ENCODE measurements at regions not wholly inside any gene's neighbourhood (a gene's known extent, or its start where the extent isn't known, plus 50 kb on each side); places are given as distances from the start of the nearest gene placed in this dataset.

DNA sequence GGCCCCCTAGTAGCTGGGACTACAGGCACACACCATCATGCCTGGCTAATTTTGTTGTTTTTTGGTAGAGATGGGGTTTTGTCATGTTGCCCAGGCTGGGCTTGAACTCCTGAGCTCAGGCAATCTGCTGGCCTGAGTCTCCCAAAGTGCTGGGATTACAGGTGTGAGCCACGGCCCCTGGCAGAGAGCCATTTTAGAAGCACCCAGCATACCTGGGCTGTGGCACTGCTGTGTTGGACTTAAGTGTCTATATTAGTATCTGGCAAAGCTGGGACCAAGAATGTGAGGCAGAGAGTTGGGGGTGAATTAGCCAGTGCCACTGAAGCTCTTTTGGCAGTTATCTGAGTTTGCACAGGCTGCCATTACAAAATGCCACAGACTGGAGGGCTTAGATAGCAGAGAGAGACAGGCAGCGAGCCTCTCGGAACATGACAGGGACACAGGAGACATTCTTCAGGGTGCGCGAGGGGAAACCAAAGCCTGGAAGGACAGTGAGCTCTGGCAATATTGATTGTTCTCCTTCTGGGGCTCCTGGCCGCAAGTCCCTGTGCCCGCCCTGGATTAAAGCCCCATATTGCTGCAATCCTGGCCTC is 87.7 kb upstream of the ALX4 start:
- TF ChIP-seq, protein P1, sequence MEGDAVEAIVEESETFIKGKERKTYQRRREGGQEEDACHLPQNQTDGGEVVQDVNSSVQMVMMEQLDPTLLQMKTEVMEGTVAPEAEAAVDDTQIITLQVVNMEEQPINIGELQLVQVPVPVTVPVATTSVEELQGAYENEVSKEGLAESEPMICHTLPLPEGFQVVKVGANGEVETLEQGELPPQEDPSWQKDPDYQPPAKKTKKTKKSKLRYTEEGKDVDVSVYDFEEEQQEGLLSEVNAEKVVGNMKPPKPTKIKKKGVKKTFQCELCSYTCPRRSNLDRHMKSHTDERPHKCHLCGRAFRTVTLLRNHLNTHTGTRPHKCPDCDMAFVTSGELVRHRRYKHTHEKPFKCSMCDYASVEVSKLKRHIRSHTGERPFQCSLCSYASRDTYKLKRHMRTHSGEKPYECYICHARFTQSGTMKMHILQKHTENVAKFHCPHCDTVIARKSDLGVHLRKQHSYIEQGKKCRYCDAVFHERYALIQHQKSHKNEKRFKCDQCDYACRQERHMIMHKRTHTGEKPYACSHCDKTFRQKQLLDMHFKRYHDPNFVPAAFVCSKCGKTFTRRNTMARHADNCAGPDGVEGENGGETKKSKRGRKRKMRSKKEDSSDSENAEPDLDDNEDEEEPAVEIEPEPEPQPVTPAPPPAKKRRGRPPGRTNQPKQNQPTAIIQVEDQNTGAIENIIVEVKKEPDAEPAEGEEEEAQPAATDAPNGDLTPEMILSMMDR (conservative IDR thresholded peaks at IDR 0.05; ENCODE audit: control insufficient read depth, insufficient read depth, low read depth, low read length): no peak
- no peak overlapping the region for H3K4me3 ChIP-seq (ENCODE audit: control insufficient read depth, low read depth, low read length)
- DNase-seq (ENCODE audit: low read depth): no peak

DNA sequence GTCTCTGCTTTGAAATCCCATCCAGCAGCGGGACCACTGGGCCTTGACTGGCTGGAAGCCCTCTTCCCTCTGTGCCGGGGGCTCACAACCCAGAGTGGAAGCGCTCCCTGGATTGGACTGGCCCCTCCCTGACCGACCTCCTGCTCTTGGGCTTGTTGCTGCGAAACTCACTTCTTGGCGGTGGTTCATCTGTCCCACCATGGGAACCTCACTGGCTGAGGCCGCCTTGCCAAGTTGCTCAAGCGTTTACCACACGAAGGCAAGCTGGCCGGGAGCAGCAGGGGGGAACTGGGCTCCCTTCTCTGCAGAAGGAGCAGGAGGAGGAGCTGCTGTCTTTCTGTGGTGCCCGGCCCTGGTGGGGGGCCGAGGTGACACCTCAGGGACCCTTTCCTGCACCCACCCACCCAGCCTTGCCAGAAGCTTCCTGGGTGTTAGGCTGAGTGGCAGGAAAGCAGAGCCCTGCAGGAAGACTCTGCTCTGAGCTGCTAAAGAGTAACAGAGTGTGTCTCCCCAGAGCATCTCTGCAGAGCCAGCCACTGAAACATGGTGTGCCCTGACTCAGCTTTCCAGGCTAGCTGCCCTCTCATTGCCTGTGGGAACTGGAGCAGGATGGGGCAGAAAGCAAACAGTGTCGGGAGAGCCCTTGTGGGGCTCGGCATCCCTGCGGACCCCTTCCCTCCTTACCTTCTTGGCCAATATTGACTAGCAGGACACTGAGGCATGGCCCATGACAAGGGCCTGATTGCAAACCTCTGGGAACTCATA is 88.5 kb upstream of the ALX4 start:
- no peak overlapping the region for H3K4me3 ChIP-seq (ENCODE audit: control insufficient read depth, low read depth, low read length)
- TF ChIP-seq, protein P1 (conservative IDR thresholded peaks at IDR 0.05; ENCODE audit: control insufficient read depth, insufficient read depth, low read depth, low read length): no peak
- no peak for DNase-seq (ENCODE audit: low read depth)

DNA sequence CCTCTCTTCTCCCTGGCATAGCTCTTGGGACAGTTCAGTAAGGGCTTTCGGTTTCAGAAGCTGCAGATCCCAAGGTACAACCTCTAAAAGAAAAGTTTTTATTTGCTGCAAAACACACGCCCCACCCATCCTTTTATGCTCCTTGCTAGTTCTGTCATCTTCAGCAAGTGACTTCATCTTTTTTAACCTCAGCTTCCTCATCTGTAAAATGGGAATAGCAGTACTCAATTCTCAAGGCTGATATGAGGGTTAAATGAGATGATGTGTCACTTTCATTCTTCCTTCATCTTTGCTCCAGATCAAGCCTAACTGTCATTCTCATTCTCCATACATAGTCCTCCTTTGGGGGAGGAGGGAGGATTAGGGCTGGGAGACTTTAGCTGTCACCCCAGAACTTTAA is 90.0 kb upstream of the ALX4 start:
- no peak for DNase-seq (ENCODE audit: low read depth)
- TF ChIP-seq, protein P1 (conservative IDR thresholded peaks at IDR 0.05; ENCODE audit: control insufficient read depth, insufficient read depth, low read depth, low read length): no peak
- H3K4me3 ChIP-seq (ENCODE audit: control insufficient read depth, low read depth, low read length): no peak overlapping the region

DNA sequence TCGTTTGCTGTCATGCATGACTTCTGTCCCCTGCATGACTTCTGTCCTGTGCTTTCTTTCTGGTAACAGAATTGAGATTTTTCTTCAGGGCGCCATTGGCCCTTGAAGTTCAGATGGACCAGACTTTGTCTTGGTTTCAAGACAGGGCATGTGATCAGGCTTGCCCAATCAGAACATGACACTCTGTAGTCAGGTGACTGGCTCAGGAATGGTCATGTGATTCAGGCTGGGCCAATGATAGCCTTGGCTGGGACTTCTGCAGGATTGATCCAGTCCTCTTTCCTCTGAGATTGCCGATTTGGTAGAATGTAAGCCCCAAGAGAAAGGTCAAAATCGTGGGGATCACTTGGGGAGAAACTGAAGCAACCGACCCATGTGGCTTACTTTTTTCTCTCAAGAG is 90.5 kb upstream of the ALX4 start:
- no peak for DNase-seq (ENCODE audit: low read depth)
- TF ChIP-seq, protein P1 (conservative IDR thresholded peaks at IDR 0.05; ENCODE audit: control insufficient read depth, insufficient read depth, low read depth, low read length): no peak
- H3K4me3 ChIP-seq (ENCODE audit: control insufficient read depth, low read depth, low read length): no peak overlapping the region

DNA sequence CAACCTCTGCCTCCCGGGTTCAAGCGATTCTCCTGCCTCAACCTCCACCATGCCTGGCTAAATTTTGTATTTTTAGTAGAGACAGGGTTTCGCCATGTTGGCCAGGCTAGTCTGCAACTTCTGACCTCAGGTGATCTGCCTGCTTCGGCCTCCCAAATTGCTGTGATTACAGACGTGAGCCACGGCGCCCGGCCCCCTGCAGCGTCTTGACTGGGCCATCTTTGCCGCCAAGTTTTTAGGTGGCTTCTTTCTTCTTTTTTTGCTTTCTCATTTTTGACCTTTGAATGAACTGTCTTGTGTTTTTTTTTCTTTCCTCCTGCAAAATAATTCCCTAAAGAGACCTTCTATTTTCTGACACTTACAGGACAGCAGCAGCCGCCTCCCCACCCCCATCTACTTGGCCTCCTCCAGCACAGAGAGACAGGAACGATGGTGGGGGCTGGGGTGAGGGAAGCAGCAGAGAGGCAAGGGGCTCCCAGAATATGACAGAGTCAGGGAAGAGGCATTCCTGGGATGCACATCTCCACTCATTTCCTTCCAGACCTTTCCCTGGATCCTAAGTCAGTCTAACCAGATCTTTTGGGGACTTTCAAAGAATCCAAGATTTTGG is 92.6 kb upstream of the ALX4 start:
- DNase-seq (ENCODE audit: low read depth): no peak
- TF ChIP-seq, protein P1 (conservative IDR thresholded peaks at IDR 0.05; ENCODE audit: control insufficient read depth, insufficient read depth, low read depth, low read length): no peak
- H3K4me3 ChIP-seq (ENCODE audit: control insufficient read depth, low read depth, low read length): no peak overlapping the region

DNA sequence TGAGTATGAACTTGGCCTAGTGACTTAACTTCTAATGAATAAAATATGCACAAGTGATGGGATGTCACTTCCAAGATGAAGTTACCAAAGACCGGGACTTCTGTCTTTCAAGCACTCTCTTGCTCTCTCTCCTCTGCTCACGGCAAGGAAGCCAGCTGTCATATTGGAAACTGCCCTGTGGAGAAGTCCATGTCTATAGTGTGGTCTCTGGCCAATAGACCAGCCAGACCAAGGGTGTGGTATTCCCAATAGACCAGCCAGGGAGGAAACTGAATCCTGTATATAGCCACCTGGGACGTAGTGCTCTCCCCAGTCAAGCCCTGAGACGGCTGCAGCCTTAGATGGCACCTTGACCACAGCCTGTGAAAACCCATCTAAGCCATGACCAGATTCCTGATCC is 93.2 kb upstream of the ALX4 start:
- TF ChIP-seq, protein P1 (conservative IDR thresholded peaks at IDR 0.05; ENCODE audit: control insufficient read depth, insufficient read depth, low read depth, low read length): no peak
- no peak for DNase-seq (ENCODE audit: low read depth)
- H3K4me3 ChIP-seq (ENCODE audit: control insufficient read depth, low read depth, low read length): no peak overlapping the region
